Nucleus accumbens (tissue), 56 donors: ENCODE measurements at regions not wholly inside any gene's neighbourhood (a gene's known extent, or its start where the extent isn't known, plus 50 kb on each side); places are given as distances from the start of the nearest gene placed in this dataset.

Source experiments
- DNase-seq, 56 donors: peaks; one replicate each; lab custom pipeline; 2025; lab: John Stamatoyannopoulos, UW

DNA sequence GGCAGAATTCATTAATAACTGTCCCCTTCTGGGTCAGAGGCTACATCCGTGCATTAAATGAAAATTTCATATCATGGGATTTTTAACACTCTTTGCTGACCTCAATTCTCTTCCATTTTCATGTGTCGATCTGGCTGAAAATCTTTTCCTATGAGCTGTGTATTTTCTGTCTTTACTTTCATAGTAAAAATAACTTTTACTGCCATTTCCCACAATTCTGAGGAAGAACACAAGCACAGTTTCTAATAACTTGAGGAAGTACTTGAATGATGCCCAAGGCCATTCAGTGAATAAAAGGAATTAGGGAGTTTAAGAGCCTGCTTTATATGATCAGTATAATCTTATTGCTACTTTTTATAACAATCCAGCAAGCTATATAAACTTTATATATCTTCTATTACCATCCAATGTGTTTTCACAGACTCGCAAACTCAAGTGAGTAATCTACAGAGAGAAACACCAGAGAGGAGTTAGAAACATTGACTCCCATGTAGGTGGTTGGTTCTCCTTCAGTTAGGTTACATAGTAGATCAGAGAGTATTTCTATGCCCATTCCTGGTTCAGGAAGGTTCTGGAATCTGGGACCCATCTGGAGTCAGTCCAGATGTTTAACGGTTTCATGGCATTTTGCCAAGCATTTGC is 340.0 kb downstream of the FBXO15 start:
- no peak for DNase-seq

DNA sequence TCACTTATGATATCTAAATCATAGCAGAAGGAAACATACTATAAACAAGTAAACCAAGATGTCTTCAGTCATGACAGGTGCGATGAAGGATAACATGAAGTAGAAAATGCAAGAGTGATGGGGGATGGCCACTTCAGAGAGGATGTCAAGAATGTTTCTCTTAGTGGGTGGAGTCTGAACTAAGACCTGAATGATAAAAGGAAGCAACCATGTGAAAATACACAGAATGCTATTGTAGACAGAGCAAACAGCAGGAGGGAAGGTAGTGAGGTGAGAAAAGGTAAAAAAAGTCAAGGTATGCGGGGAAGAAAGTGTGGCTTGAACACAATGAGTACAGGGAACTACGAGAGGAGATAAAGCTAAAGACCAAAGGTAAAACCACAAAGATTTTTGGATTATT is 341.6 kb downstream of the FBXO15 start:
- no peak for DNase-seq

DNA sequence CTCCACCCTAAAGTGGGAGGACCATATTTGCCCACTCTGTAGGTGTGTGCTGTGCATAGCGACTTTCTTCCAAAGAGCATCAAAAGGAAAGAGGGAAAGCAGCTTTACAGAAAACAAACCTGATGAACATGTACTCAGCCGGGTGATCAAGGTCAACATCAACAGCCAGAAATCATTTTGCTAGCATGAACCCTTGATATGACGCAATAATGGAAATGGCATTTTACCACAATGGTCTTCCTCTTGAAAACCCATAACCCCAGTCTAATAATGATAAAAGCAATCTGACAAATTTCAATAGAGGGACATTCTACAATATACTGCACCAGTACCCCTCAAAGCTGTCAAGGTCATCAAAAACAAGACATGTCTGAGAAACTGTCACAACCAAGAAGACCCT is 350.2 kb downstream of the FBXO15 start:
- DNase-seq, result no peak

DNA sequence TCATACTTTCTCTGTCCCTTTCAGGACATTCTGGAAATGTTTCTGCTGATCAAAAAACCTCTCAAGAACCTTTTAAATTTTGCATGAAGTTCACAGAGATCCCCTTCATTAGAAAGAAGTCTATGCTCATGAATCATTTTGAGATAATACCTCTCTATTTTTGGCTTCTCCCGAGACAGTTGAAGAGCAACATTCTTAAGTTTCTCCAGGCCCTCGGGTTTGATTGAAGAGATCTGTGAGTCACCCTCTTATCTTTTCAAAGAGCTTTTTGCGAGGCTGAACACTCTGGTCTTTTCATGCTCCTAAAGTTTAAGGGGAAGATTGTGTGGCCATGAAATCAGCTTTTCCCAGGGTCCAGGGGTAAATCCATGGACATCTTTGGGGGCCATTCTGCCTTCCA is 354.2 kb downstream of the FBXO15 start:
- peak in 2 of 56 donors; percentile 0 to 5 for DNase-seq

DNA sequence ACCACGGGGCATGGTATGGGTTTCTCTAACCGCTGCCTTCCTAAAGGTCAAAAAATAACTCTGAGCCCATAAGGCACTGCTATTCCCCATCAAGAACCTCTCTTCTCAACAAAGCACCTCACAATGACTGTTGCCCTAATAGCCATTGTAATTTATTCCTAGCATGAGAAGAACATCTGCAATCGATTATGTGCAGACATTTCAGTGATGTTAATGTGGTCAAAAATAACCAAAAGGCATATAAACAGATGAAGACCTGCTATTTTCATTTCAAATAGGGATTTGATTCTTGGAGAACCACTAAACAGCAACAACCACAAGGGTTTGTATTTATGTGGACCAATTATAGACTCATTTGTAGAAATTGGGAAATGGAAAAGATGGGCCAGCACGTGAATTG is 356.6 kb downstream of the FBXO15 start:
- DNase-seq, result no peak

DNA sequence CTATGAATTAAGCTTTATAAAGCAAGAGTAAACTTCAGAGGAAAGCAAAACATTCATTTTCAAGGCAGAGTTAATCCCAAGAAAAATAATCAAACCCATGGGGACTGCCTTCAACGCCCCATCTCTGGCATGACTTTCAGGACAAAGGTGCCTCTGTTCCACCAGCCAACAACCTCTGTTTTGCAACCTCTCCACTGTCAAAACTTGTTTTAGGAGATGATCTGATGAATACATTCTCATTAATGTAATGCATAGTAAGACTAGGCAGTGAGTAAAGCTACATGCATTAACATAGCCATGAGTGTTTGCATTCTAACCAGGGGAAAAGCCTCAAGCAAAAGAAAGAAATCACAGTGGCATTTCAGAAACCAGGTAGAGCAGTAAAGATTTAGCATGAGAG is 357.0 kb downstream of the FBXO15 start:
- no peak for DNase-seq

DNA sequence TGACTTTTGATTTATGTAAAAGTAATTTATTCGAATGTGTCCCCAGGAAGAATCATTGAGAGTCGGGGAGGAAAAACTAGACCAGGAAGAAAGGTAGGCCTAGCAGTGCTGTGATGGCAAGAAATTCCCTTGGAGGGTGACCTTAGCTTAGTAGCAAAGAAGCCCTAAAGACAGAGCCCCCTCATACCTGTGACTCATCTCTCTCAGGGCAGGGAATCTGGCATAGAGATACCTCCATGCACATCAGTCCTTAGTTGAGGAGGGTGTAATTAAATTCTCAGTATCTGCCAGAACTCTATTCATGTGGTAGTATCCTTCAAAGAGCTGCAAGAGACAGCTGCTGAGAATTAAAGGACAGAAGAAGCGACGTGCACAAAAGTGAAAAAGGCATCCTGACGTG is 360.3 kb downstream of the FBXO15 start:
- no peak for DNase-seq

DNA sequence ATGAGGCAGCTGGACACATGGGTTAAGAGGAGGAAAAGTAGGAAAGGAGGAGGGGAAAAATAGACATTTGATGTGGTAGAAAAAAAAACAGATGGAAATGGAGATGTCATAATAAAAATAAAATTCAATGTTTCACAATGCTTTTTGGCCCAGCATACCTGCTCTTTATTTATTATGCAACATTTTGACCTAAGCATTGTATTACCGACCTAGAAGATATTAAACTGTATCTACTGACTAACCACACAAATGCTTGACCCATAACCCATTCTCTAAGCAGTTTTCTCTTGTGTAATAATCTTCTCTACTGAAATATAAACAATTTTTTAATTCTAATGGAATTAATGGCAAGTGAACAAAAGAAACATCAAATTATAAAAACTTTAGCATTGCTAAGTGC is 362.3 kb downstream of the FBXO15 start:
- DNase-seq, result no peak

DNA sequence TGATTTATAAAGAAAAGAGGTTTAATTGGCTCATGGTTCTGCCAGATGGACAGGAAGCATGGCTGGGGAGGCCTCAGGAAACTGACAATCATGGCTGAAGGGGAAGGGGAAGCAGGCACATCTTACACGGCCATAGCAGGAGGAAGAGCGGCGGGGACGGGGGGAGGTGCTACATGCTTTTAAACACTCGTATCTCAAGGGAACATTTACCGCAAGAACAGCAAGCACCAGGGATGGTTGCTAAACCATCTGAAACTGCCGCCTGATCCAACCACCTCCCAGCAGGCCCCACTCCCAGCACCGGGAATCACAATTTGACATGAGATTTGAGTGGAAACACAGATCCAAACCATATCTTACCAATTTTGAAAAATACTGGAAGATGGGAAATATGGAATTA is 362.8 kb downstream of the FBXO15 start:
- DNase-seq, result no peak

DNA sequence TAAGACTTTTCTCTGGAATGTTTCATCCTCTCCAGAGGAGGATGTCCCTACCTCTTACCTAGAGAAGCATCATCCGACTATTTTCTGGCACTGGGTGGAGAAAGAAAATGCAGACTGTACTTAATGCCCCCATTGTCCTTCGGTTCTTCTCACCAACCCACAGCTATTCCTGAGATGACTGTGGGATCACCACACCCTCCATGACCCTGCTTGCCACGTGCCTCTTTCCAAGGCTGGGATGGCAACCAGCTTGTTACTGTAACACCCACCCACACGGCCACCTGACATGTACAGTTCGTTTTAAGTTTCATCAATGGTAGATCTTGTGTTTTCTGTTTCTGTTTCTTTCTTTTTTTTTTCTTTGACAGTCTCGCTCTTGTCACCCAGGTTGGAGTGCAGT is 365.2 kb downstream of the FBXO15 start:
- DNase-seq, result no peak

DNA sequence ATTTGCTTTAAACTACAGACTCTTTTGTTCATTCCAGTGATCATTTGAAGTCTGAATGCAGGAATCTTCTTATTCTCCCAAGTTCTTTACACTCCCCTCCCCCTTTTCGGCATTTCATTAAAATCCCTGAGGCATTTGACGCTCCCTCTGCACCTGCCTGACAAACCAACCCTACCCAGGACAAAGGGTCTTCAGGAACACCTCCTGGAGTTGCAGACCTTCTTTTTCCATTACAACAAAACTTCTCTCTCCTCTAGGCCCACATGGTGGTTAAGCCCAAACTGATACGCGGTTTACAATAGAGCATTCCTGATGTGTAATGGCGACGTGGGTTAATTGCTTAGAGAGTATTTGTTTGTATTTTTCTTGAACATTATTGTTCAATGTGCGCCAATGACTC is 367.4 kb downstream of the FBXO15 start:
- DNase-seq, result no peak

DNA sequence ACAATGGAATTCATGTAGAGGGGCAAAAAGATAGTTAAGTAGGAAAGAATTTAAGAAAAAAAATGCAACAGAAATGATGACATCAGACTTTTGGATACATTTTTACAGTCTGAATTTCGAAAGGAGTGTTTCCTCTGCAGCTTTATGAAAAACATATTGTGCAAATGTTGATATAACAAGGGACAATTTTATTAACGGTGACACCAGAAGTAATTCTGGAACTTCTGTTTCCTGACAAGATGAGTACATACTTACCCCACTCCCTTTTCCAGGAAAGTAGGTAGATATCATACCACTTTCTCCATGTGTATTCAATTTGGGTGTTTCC is 369.6 kb downstream of the FBXO15 start:
- DNase-seq, result no peak

DNA sequence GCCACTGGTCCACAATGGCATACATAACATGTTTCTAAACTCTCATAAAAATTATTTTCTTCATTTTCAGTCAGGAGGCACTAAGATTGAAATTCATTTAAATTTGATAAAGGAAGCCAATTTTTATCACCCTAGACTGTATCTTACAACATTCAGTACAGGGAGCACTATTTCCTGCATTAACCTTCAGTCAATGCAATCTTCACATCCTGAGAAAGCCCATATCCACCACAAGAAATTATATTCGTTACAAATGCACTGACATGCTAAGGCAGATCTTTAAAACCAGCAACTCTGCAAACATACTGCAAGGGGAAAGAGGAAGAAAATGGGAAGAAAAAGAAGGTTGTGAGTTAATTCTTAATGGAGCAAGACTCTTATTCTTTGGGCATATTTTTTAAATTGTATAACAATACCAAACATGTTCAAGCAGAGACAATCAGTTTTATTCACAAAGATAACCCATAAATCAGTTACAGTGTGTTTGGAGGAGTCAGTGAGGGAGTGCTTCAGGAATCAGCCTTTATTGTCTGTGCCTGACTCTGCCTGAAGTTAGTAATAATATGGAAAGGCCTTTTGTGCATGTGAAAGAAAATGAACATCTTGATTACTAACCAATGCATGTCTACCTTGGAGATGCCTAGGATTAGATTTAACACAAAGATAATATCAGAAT is 370.1 kb downstream of the FBXO15 start:
- DNase-seq, result no peak

DNA sequence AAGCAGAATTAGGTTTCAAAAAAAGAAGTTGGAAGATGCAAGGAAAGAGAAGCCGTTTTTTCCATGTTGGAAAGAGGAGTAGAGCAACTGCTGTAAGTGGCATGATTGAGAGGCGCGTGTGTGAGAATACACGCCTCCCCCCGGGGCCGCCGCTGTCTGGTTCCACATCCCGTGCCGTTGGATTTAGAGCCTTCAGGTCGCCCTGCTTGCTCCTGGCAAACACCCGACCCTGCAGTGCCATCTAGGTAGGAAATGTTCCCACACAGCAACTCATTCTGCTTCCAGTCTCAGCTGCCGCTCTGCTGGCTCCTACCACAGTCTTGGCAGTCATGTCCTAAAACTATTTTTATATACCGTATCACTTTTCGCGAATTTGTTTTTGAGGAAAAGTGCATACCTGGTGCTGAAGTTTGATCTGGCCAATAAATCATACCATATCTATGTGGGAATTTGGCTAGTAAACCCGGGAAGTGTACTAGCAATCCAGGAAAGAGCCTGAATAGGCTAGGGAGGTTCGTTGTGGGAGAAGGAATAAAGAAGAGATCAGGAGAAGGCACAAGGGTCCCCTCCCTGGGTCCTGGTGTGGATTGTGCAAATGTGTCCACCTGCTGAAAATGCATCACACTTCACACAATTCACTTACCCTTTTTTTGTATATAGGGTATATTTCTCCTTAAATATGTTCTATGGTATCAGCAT is 372.7 kb downstream of the FBXO15 start:
- peak in 23 of 56 donors; percentile 2 to 47 (median 14) for DNase-seq

DNA sequence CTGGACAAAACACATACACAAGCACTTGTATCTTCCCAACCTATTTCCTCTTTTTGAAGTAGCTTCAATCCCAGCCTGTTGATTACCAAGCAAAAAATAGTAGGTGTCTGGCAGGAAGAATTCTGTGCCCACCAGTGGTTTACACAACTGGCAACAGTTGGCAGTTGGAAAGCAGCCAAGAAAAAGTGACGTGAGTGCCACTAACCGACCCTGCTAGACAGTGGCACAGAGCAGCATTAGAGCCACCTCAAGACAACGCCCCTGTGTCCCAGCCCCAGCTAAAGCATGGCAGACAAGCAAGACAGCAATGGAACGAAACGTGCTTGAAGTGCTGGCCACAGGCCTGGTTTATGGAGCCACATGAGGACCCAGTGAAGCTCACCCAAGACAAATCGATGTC is 379.6 kb downstream of the FBXO15 start:
- no peak for DNase-seq

DNA sequence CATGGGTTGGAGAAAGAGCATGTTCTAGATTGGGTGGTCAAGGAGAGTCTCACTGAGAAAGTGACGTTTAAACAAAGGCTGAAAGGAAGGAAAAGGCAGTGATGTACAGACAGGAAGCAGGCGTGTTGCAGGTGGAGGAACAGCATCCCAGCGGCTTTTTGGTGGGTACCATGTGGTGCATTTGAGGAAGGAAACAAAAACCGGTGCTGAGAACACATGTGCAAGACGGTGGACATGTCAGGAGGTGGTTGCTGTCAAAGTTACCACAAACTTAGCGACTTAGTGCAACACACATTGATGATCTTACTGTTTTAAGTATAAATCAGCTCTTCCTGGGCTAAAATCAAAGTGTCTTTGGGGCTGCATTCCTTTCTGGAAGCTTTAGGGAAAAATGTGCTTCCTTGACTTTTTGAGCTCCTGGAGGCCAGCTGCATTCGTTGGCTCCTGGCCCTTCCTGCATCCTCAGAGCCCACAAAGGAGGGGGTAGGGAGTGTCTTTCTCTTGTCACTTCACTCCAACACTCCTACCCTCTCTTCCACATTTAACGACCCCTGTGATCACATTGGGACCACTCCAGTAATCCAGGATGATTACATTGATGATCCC is 380.6 kb downstream of the FBXO15 start:
- DNase-seq, result no peak

DNA sequence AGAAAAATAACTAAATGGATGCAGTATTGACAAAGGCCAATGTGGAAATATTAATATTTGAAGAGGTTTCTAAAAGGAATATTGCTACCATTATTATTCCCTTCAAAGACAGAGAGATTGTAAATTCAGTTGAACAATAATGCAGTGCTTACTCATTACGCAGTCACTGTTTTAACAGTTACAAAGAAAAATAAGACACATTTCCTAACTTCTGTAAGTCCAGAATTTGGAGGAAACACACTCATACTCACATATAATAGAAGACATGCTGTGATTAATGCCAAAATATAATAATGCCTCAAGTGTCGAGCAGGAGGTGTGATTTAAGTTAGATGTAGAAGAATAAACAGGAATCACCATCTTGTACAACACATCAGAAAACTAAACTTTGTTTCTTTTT is 389.2 kb downstream of the FBXO15 start:
- no peak for DNase-seq

DNA sequence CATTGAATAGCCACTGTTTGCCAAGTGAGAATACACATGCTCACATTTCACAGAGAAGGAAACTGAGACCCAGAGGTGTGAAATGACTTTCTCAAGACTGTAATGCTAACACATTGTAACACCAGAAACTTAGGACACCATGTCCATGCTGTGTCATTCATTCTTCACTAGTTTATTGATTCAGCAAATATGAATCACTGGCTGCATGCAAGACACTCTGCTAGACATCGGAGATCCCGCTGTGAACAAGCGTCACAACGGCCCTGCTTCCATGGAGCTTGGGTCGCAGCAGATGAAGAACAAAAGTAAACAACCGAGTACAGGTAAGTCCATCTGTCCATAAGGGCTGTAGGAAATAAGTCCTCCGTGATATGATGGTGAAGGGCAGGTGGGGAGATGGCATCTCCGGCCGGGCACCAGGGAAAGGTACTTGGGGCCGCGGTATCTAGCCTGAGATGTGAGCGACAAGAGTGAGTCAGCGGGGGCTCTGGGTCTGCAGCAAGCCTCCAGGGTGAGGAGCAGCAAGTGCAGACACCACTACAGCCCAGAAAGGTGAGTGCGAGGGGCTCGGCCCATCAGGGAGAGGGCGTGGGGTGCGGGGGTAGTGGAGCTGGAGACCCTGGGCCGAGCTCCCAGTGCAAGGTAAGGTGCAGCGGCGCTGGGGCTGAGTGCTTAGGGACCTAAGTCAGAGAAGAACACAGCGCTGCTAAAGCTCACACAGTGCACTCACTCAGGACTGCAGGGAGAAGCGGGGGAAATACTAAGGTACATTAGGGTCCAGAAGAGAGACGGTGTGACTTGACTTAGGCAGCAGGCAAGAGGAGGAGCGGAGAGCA is 391.2 kb downstream of the FBXO15 start:
- DNase-seq, result no peak

DNA sequence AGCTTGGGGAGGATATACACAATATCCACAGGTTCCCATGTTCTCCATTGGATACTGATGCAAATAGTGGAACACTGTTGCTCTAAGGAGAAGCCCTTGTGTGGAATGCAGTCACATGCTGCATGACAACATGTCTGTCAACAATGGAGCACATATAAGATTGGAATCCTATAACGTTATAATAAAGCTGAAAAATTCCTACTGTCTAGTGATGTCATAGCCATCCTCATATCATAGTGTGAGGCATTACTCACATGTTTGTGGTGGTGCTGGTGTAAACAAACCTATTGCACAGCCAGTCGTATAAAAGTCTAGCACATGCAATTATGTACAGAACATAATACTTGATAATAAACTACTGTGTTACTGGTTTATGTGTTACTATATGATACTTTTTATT is 394.7 kb downstream of the FBXO15 start:
- no peak for DNase-seq

DNA sequence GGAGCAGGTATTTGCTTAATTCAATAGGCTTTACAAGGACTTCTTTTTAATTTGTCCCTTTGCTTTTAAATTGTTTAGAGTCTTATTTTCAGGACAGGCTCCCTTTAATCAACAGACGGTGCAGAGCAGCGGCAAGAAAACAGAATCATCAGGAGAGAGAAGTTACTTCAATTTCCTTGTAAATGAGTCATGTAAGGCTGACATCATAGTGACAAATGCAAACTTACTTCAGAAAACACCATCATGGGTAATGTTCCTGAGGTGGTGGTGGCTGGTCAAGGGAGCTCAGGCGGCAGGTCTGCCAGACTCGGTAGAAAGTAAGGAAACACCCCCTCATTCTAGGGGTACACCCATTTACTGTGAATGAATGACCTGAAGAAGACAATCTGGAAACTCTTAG is 395.1 kb downstream of the FBXO15 start:
- no peak for DNase-seq

DNA sequence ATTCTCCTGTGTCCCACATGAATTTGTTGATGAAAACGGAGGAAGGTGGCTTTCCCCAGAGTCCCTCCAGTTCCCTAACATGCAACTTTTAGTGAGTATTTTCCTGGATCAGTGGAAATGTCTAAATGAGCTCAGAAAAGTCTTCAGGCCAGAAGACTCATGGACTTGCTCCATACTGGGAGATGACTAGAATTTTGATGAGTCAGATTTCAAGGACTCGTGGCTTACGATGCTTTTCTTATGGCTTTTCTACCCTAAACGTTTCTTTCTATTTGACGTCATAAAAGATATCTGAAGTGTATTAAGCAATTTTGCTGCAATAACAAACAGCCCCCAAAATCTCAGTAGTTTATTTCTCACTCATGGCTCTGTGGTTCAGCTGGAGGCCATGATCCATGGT is 397.6 kb downstream of the FBXO15 start:
- DNase-seq, result no peak
